ENCODE measurements at regions not wholly inside any gene's neighbourhood (a gene's known extent, or its start where the extent isn't known, plus 50 kb on each side); places are given as distances from the start of the nearest gene placed in this dataset.

GRCh38 chr10:118112543-118113125, 65.9 kb upstream of the RAB11FIP2 start:
- Histone ChIP-seq H3K27ac (ENCODE audit: extremely low read depth, low read depth, low read length) (no peak overlapping the region), H3K9ac (ENCODE audit: insufficient read depth in 1 of 2, low read depth in 2 of 2, low read length in 2 of 2) (no peak overlapping the region), H3K4me2 (ENCODE audit: insufficient read depth, low read length) (no peak overlapping the region), H3K4me1 (replicated peaks in 1 of 2; ENCODE audit: control insufficient read depth in 2 of 2, insufficient read depth in 2 of 2, low read length in 2 of 2) (peaks cover 0 to 13% of the 10 kb centered on the region in 2 experiments; a peak in 4 of 5 replicates), H3K27me3 (ENCODE audit: control insufficient read depth in 2 of 2, insufficient read depth in 2 of 2, low read length in 2 of 2) (peaks cover 2 to 6% of the 10 kb centered on the region in 2 experiments; a peak in 3 of 5 replicates), H3K9me1 (ENCODE audit: control insufficient read depth, insufficient read depth, low read length) (no peaks in the 10 kb centered on the region), H4K20me1 (replicated peaks; ENCODE audit: control insufficient read depth, insufficient read depth, low read length) (no peaks in the 10 kb centered on the region), H2AFZ (ENCODE audit: low read depth, low read length) (no peak overlapping the region), H3K36me3 (ENCODE audit: control insufficient read depth, insufficient read depth, low read length) (no peaks in the 10 kb centered on the region), H3K4me3 (no peak overlapping the region), H3K79me2 (ENCODE audit: control insufficient read depth, insufficient read depth, low read length) (no peaks in the 10 kb centered on the region), H3K9me3 (replicated peaks; ENCODE audit: control insufficient read depth, insufficient read depth, low read depth, low read length) (no peaks in the 10 kb centered on the region)
- FAIRE-seq (no peak), DNase-seq (ENCODE audit: extremely low read depth in 1 of 4, low spot score in 3 of 4) (no peak), ATAC-seq (no peak)
- BruUV-seq (replicated peaks) = no TSS peak
- POLR2A ChIA-PET = no interaction called here
- intact Hi-C loops (cut with micrococcal nuclease) (no loop called here), in situ Hi-C loops (cut with MboI) (no loop called here)
- WGBS (ENCODE audit: insufficient coverage, low coverage, missing lambda C conversion rate) = 4% methylated on average over 6 of the region's 6 CpGs
- CTCF ChIA-PET (ENCODE audit: low intra/inter-chr PET ratio) = no interaction called here
- TF ChIP-seq CTCF (IDR thresholded peaks at IDR 0.05 in 2 of 3, conservative IDR thresholded peaks at IDR 0.05 in 1 of 3; ENCODE audit: insufficient read depth in 2 of 3, low read depth in 1 of 3, low read length in 3 of 3) = no peak
- TF ChIP-seq ZNF668 (CRISPR knock-in tag; IDR thresholded peaks at IDR 0.05) = no peak
- no peak for TF ChIP-seq SRSF7 (optimal IDR thresholded peaks at IDR 0.05; ENCODE audit: low read depth, low read length)
- TF ChIP-seq ZNF146 (CRISPR knock-in tag; IDR thresholded peaks at IDR 0.05; ENCODE audit: unreplicated experiment) = no peak
- no peak for TF ChIP-seq HNRNPLL (IDR thresholded peaks at IDR 0.05; ENCODE audit: low read depth, low read length, poor library complexity, severe bottlenecking)
- TF ChIP-seq, protein P1, sequence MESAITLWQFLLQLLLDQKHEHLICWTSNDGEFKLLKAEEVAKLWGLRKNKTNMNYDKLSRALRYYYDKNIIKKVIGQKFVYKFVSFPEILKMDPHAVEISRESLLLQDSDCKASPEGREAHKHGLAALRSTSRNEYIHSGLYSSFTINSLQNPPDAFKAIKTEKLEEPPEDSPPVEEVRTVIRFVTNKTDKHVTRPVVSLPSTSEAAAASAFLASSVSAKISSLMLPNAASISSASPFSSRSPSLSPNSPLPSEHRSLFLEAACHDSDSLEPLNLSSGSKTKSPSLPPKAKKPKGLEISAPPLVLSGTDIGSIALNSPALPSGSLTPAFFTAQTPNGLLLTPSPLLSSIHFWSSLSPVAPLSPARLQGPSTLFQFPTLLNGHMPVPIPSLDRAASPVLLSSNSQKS (CRISPR knock-in tag; IDR thresholded peaks at IDR 0.05) = no peak
- TF ChIP-seq ZNF507 (tag; conservative IDR thresholded peaks at IDR 0.05) = no peak
- TF ChIP-seq POLR3A (IDR thresholded peaks at IDR 0.05; ENCODE audit: borderline replicate concordance, extremely low read depth, insufficient read depth, insufficient read length) = no peak
- TF ChIP-seq CHD4 (IDR thresholded peaks at IDR 0.05; ENCODE audit: insufficient read depth, insufficient replicate concordance, low read depth, low read length, poor library complexity, severe bottlenecking) = no peak
- TF ChIP-seq, protein P2, sequence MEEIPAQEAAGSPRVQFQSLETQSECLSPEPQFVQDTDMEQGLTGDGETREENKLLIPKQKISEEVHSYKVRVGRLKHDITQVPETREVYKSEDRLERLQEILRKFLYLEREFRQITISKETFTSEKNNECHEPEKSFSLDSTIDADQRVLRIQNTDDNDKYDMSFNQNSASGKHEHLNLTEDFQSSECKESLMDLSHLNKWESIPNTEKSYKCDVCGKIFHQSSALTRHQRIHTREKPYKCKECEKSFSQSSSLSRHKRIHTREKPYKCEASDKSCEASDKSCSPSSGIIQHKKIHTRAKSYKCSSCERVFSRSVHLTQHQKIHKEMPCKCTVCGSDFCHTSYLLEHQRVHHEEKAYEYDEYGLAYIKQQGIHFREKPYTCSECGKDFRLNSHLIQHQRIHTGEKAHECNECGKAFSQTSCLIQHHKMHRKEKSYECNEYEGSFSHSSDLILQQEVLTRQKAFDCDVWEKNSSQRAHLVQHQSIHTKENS (CRISPR knock-in tag; IDR thresholded peaks at IDR 0.05) = no peak
